ENCODE measurements at regions not wholly inside any gene's neighbourhood (a gene's known extent, or its start where the extent isn't known, plus 50 kb on each side); places are given as distances from the start of the nearest gene placed in this dataset.

- TF ChIP-seq CTCF (IDR thresholded peaks at IDR 0.05; ENCODE audit: insufficient read depth, low read length, severe bottlenecking), result no peak
- no peak for DNase-seq (ENCODE audit: low read depth)
- peak; percentile 23 for FAIRE-seq
- Histone ChIP-seq H3K27me3 (ENCODE audit: control insufficient read depth, insufficient read depth, low read length) (no peaks in the 10 kb centered on the region), H3K36me3 (ENCODE audit: control insufficient read depth, insufficient read depth, low read length) (no peaks in the 10 kb centered on the region), H3K4me3 (ENCODE audit: low read depth, low read length) (no peak overlapping the region)
These were observed 553.4 kb downstream of the TNS1 start for GRCh38 chr2:217449444-217449843.

- Histone ChIP-seq H3K36me3 (ENCODE audit: control insufficient read depth, insufficient read depth, low read length) (no peaks in the 10 kb centered on the region), H3K27me3 (ENCODE audit: control insufficient read depth, insufficient read depth, low read length) (no peaks in the 10 kb centered on the region), H3K4me3 (ENCODE audit: low read depth, low read length) (no peak overlapping the region)
- no peak for FAIRE-seq
- no peak for TF ChIP-seq CTCF (IDR thresholded peaks at IDR 0.05; ENCODE audit: insufficient read depth, low read length, severe bottlenecking)
- no peak for DNase-seq (ENCODE audit: low read depth)
These were observed 553.9 kb downstream of the TNS1 start for GRCh38 chr2:217448860-217449259.

GRCh38 chr2:217445723-217446122 lies 557.1 kb downstream of the TNS1 start:
- no peak overlapping the region for H3K4me3 ChIP-seq (ENCODE audit: low read depth, low read length)
- peak; percentile 87 for FAIRE-seq
- DNase-seq (ENCODE audit: low read depth), result no peak
- no peak for TF ChIP-seq CTCF (IDR thresholded peaks at IDR 0.05; ENCODE audit: insufficient read depth, low read length, severe bottlenecking)
- no peaks in the 10 kb centered on the region for H3K27me3 ChIP-seq (ENCODE audit: control insufficient read depth, insufficient read depth, low read length)
- H3K36me3 ChIP-seq (ENCODE audit: control insufficient read depth, insufficient read depth, low read length), result no peaks in the 10 kb centered on the region

- H3K36me3 ChIP-seq (ENCODE audit: control insufficient read depth, insufficient read depth, low read length), result no peaks in the 10 kb centered on the region
- no peak overlapping the region for H3K4me3 ChIP-seq (ENCODE audit: low read depth, low read length)
- no peak for TF ChIP-seq CTCF (IDR thresholded peaks at IDR 0.05; ENCODE audit: insufficient read depth, low read length, severe bottlenecking)
- no peaks in the 10 kb centered on the region for H3K27me3 ChIP-seq (ENCODE audit: control insufficient read depth, insufficient read depth, low read length)
- FAIRE-seq (no peak), DNase-seq (ENCODE audit: low read depth) (no peak)
These were observed 557.9 kb downstream of the TNS1 start for GRCh38 chr2:217444932-217445331.

GRCh38 chr2:217444509-217444908 lies 558.3 kb downstream of the TNS1 start:
- no peak for DNase-seq (ENCODE audit: low read depth)
- no peaks in the 10 kb centered on the region for H3K36me3 ChIP-seq (ENCODE audit: control insufficient read depth, insufficient read depth, low read length)
- no peaks in the 10 kb centered on the region for H3K27me3 ChIP-seq (ENCODE audit: control insufficient read depth, insufficient read depth, low read length)
- H3K4me3 ChIP-seq (ENCODE audit: low read depth, low read length), result no peak overlapping the region
- FAIRE-seq, result peak; percentile 55
- TF ChIP-seq CTCF (IDR thresholded peaks at IDR 0.05; ENCODE audit: insufficient read depth, low read length, severe bottlenecking), result no peak

- no peaks in the 10 kb centered on the region for H3K27me3 ChIP-seq (ENCODE audit: control insufficient read depth, insufficient read depth, low read length)
- no peak overlapping the region for H3K4me3 ChIP-seq (ENCODE audit: low read depth, low read length)
- no peak for TF ChIP-seq CTCF (IDR thresholded peaks at IDR 0.05; ENCODE audit: insufficient read depth, low read length, severe bottlenecking)
- DNase-seq (ENCODE audit: low read depth) (no peak), FAIRE-seq (no peak)
- no peaks in the 10 kb centered on the region for H3K36me3 ChIP-seq (ENCODE audit: control insufficient read depth, insufficient read depth, low read length)
These were observed 559.2 kb downstream of the TNS1 start for GRCh38 chr2:217443601-217444000.

Measured in bronchial epithelial cell (primary cell).